ENCODE measurements at regions not wholly inside any gene's neighbourhood (a gene's known extent, or its start where the extent isn't known, plus 50 kb on each side); places are given as distances from the start of the nearest gene placed in this dataset.

GRCh38 chr4:59676389-59676788 lies 1523.7 kb upstream of the ADGRL3 start:
- no peak for TF ChIP-seq CTCF (IDR thresholded peaks at IDR 0.05)
- TF ChIP-seq POLR2A (IDR thresholded peaks at IDR 0.05), result no peak
